CD4-positive, alpha-beta T cell treated with Interleukin-6 at 100 ng/mL for 8 hours (primary cell): ENCODE measurements at regions not wholly inside any gene's neighbourhood (a gene's known extent, or its start where the extent isn't known, plus 50 kb on each side); places are given as distances from the start of the nearest gene placed in this dataset.
"Not testable (repeated sequence)": the region's sequence is repeated elsewhere in the genome, so short reads cannot be mapped to it uniquely, and the experiment has no call there.

ENCODE experiments used
- DNase-seq: peaks from one replicate; pipeline ENCODE4 v3.0.0-alpha.2; 2020; ENCODE audit warnings: mixed read lengths, low spot score

DNA sequence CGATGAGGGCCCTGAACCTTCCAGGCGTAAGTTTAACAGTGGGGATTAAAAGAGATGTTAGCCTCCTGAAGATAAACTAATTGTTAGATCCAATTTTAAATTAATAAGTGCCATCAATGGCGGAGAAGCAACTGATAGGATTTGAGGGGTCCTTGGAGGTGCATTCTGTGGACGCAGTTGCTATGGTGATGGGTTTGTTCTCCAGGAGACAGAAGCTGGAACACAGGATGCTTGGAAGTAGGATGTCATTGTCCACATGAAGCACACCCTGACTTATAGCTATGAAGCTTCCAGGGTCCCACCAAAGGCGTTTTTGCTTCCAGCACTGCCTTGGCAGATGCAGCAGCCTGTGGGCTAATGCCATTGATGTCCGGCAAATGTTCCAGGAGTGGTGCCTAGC is 331.0 kb upstream of the IL12A start:
- DNase-seq, result no peak

DNA sequence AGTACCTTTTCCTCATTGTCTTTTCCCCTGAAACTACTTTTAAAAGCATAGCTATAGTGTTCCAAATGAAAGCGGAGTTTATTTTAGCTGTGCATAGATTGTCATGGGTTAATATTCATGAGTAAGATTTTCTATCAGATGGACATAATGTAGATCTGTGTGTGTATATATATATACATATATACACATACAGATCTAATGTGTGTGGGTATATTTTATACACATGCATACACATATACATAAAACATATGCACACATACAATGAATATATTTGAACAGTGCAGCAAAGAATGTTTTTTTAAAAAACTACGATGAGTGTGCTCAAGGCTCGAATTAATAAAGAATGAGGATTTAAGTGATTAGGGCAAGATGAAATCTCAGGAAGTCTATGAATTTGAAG is 328.3 kb upstream of the IL12A start:
- no peak for DNase-seq

DNA sequence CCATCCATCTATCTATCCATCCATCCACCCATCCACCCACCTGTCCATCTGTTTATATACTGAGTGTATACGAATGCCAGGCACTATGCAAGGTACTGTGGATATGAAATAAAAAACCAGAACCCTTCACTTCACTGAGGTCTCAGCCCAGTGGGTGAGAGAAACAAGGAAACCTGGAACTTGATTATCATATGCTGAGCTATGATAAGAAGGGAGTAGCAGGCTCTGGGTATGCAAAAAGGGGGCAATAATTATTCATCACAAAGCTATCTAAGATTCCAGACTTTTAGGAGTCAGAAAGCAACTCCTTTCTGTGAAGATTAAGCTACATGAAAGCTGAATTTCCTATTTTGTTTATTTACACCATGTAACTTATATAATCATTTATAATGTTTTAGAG is 327.7 kb upstream of the IL12A start:
- no peak for DNase-seq

DNA sequence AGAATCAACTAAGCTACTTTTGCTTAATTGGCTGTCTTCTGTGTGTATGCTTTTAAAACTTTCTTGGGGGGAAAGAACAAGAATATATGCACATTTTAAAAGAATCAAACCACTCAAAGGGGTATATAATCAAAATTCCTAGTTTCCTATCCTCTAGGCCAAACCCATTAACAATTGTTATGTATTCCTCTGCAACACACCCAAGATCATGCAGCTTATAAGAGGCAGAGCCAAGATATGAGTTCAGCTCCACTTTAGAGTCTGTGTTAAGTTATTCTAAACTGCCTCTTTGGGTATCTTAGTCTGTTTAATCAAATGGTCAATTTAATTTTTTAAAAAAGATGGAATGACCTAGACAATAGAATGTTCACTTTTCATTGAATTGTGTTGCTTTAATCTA is 326.1 kb upstream of the IL12A start:
- no peak for DNase-seq

DNA sequence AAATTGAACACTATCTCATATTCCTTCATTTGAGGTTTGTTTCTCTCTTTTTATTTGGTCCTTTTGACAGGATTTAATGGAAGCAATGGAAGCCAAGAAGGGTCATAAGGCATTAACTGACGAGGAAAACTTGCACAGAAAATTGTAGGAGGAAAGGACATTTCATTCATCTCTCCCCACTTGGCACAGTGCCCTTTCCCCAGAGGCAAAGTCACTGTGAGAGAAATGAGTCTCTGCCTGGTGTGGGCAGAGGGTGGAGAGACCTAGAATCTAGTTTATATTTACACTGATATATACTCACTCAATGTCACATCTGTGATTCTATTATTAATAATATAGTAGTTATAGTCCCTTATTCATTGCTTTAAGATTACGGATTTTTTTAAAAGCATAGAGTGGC is 324.6 kb upstream of the IL12A start:
- no peak for DNase-seq

DNA sequence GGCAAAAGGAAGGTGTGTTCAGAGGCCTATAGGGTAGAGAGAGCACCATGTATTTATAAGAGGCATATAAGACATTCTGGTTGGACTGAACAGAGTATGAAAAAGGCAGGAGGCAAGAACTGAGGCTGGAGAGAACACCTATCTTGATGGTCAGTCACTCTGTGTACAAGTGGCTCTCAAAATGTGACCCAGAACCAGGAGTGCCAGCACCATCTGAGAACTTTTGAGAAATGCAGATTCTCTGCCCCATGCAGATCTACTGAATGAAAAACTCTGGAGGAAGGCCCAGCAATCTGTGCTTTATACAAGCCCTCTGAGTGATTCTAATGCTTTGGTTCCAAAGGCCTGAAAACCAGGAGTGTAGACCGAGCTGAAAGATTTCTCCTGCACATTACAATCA is 324.0 kb upstream of the IL12A start:
- DNase-seq, result no peak

DNA sequence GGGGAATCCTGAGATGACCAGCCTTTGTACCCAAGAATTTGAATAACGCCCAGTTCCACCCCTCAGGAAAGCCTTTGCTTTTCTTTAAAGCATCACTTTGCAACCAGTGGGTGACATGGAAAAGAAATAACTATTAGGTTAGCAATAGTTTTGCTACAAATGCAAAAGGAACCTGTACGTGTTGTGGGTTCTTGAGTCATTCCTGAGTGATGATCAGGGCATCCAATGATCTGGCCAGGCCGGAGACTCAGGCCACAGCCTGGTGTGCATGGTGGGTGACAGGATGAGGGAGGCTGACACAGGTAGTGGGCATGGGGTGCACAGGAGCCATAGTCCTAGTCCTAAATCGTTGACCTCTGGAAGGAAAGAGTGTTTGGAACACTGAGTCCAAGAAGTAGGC is 321.4 kb upstream of the IL12A start:
- DNase-seq, result no peak

DNA sequence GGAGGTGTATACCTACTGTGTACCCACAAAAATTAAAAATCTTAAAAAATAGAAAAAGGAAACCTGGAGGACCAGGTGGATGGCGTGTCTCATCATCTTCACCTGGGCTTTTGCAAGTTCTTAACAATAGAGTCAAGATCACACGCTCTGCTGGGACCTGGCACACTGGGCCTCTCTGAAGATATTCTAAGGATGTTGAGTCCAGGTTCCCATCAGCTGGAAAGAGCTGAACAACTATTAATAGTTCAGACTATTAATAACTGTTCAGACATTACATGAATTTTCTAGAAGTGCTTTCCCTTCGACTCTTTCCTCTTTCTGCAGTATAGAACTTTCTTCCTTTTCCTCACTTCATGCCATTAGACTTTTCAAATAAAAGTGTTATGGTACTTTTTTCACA is 320.2 kb upstream of the IL12A start:
- DNase-seq, result no peak

DNA sequence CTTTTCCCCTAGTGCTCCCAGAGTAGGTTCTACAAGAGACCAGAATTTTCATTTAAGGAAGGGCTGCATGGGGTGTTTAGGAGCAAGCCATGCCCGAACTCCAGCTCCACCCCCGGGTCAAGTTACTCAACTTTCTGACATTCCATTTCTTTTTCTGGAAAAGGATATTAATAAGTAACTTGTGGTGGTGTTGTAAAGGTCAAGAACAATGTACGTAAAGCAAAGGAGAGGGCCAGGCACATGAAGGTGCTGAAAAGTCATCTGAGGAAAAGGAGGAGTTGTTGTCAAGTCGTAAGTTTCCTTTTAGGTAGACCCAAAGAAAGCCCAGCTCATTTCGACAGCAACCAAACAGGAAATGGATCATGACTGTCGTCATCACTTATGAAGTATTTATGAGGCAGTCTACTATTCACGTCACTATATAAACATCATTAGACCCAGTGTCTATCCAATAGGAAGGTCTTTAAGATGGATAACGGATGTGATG is 319.6 kb upstream of the IL12A start:
- DNase-seq, result no peak

DNA sequence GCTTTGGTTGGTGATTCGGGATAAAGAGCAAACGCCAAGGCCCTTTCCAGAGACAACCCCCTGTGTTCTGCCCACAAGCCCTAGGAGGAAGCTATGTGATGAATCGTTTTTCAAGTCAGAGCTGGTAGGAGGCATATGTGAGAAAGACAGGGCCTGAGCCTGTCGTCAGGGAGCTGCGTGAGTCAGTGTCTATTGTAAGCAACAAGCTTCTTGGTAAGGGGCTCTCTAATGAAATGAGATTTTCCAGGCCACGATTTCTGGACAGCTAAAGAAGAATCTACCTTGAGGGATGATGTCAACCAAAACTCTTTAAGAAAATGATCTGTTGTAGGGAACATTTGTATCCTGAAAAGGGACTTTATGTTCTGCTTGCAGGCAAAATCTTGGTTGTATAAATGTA is 318.9 kb upstream of the IL12A start:
- DNase-seq, result no peak

DNA sequence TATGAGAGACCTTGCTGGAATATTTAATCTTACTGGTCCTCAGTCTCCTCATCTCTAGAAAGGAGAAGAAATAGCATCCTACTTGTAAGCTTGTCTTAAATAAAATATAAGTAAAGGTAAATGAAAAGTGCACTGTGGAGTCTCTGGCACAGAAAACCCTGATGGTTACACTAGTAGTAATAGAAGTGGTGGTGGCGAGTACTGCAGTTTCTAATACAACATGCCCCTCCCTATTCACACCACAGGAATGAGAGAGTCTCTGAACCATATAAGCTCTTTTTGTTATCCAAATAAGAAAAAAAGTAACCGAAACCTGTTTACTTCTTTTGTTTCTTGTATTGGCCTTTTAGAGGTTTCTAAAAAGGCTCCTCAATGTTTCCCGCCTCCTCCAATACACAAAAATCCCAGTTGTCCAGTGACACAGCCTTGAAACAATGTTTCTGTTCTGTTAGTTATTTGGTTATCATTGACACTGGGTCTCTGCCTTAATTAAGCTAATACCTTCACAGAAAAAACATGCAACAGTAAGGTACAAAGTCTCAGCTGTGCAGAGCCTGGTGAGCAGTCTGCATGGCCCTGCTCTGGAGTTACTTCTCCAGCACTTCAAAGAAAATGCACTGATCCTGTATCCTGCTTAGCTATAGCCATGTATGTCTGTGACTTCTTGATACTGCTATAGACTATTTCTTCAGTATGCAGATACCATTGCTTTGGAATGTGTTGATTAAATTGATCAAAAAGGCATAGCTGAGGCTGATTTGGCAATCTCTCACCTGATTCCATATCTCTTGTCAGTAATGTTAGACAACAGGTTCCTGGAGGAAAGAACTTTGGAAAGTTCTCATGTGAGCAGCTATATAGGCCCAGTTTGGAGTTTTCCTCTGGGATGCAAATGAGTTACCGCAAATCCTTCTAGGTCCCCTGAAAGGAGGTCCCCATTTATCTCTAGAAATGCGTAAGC is 315.6 kb upstream of the IL12A start:
- DNase-seq, result no peak

DNA sequence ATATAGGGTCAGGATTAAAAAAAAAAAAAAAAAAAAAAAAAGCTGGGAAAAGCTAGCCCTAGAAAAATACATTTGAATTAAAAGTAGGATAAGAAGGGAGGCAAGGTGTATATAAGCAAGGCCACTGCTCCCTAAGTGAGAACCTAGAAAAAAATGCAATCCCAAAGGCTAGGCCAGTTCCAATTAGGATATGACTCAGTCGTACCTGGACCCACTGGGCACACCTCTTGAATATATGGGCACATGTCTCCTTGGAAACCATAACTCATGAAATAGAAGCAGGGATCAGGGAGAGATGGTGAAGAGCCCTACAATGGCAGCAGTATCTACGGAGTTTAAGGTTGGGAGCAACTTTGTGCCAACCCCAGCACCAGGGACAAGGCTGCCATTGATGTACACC is 314.1 kb upstream of the IL12A start:
- DNase-seq, result no peak

DNA sequence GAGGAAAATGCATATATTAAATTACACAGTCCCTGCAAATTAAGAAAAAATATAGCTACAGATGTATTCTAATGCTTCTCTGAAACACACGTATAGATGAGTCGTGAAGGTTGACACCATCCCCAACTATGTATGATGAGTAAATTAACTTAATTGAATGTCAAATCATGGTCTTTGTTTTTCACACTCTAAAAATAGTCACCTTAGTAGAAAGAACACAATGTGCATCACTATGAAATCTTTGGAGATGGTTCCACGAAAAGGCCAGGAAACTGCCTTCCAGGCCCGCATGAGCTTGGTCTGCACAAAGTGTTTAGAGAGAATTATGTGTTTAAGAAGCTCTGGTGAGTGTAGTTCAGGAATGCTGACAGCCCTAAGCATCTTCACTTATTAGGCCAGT is 313.4 kb upstream of the IL12A start:
- no peak for DNase-seq

DNA sequence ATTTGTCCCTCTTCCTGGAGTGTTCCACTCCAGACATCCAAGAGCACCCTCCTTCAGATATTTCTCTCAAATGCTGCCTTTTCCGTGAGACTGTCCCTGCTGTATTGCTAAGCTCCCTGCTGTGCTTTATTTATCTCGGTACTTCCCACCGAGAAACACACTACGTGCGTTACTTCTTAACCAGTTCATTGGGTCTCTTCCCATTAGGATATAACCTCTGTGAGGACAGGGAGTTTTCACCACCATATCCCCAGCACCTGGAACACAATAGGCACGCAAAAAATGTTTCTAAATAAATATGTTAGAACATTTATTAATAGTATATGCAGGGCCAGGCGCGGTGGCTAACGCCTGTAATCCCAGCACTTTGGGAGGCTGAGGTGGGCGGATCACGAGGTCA is 308.7 kb upstream of the IL12A start:
- DNase-seq, result no peak

DNA sequence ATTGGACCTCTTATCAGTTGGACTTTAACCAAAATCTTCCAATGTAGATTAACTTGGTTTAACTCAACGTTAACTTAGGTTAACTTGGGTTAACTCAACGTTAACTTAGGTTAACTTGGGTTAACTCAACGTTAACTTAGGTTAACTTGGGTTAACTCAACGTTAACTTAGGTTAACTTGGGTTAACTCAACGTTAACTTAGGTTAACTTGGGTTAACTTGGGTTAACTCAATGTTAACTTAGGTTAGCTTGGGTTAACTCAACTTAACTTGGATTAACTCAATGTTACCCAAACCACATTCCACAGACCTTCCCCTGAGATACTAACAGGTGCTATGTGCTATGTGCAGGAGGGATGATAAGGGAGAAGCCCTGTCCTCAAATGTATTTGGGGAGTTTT is 306.9 kb upstream of the IL12A start:
- DNase-seq, result not testable (repeated sequence)

DNA sequence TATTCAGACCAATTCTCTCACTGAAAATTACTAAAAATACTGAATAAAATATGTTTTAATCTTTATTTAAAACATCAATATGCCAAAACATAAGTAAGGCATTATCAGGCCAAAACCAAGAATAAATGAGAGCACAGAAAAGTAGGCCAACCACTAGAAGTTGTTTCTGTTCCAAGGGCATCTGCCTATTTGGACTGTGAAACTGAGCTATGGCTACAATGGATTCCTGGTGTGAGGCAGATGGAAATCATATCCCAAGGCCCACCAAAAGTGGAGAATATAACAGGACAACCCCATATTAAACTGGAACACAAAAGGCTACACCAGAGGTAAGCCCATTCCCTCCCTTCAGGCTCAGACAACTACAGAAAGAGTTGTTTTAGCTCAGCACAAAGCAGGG is 302.8 kb upstream of the IL12A start:
- DNase-seq, result no peak

DNA sequence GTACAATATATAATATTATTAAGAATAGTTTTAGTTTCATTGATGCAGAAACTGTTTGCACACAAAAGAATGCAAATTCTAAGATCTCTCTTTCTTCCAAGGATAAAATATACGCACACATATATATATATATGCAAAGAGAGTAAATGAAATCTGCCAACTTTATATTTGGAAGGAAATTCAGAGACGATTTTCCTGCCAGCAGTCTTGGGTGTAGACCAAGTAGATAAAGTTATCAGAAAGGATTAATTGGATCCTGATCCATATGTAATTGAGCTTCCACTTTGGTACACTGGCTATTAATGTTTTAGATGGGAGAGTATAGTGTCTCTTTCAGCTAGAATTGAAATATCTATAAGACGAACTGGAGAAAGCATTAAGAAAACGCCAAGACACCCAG is 295.4 kb upstream of the IL12A start:
- DNase-seq, result no peak

DNA sequence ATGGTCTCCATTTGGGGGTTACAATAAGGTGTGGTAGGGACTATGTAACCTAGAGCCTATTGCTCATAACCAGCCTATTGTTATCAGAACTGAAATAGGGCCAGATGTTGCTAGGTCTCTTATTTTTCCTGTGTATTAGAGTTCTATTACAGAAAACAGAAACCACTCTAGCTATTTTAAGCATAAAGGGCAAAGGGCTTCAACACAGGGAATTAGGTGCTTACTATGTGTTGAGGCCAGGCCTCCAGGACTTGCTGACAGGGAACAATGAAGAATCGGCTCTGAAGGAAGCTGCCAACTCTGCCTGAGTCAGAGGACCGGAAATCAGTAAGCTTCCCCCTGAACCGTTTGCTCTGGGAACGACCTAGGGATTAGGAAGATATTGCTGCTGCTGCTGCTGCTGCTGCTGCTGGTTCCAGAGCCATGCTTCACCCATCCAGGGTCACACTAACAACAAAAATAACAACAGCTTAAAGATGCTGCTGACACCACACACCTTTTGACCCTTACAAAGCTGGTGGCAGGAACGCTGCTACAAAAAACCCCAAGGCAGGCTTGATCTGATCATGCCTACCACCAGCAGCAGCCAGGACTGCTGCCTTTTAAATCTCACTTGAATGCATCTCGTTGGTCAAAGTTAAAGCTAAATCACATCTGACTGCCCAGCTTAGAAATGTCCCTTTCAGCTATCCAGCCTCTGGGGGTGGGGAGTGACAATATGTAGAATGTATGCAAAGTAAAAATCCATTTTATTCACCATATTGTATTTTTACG is 276.9 kb upstream of the IL12A start:
- no peak for DNase-seq

DNA sequence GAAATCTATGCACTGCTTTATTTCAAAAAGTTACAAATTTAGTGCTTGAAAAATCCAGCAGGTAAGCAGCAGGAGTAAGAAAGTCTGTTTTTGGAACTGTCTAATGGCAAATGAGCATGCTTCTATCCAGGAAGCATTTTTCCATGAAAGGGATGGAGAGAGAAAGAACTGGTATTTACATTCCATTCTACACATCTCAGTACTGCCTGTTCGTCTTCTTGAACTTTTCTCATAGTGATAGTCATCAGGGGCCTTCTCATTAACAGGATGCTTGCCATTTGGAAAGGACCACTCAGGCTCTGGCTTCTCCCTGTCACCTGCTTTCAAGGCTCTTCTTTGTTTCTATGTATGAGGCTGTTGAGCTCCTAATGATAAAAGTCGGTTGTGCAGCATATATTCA is 267.3 kb upstream of the IL12A start:
- no peak for DNase-seq

DNA sequence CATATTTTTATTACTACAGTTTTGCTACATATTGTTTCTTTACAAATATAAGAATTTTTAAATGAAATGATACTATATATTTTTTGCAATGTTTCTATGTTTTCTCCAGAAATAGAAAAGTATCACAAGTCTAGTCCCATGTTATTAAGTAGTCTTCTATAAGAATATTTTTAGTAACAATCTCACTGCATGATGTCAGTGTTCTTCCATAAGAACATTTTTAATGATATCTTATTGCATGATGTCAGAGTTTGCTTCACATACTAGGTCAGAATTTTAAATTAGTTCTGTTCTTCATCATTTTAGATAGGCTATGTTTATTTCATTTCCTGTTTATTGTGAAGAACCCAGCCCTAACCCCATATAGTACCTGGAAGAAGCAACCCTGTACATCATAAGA is 265.3 kb upstream of the IL12A start:
- DNase-seq, result no peak

DNA sequence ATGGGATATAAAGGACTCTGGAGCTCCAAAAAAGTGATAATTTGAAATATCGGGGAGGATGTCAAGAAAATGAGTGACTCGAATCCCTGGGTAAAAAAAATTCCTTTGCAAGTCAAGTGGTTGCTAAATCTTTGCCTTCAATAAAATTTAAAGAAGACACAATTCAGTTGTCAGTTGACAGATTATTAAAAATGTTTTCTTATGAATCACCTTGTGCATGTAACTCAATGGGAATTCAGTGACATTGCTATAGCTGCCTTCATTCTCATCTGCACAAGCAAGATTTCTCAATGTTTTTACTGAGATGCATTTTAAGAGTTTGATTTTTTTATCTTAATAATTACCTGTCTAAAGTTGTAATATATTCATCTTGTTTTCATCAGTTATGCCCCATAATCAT is 264.0 kb upstream of the IL12A start:
- DNase-seq, result no peak

DNA sequence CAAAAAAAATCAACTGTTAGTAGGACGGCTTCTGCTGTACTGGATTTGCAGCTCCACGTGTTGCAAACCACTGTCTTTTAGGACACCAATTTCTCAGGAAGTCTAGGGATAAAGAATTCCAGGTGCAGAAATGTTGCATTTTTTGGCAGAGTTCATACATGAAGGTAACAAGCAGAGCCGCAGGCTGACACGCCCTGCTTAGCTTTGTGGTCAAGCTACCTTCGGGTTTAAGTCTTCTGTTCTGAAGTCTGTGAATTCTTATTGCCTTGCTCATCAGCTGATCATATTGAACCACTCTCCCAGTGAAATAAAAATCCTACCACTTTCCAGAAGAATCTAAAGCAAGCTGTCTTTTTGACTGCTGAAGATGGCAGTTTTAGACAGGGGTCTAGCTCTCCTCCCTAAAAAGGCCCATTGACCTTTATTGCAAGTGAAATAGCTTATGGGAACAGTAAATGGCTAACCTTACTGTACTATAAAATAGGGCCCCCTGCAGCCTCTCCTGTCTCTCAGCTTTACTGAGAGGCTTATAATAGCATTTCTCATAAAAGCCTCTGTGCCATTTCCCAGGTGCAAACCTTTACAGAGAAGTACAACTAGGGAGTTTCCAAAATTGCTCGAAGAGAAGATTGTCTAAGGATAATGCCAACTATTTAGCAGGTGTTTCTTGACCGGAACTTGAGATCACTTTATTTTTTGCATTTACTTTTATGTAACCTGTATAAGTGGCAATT is 262.2 kb upstream of the IL12A start:
- no peak for DNase-seq

DNA sequence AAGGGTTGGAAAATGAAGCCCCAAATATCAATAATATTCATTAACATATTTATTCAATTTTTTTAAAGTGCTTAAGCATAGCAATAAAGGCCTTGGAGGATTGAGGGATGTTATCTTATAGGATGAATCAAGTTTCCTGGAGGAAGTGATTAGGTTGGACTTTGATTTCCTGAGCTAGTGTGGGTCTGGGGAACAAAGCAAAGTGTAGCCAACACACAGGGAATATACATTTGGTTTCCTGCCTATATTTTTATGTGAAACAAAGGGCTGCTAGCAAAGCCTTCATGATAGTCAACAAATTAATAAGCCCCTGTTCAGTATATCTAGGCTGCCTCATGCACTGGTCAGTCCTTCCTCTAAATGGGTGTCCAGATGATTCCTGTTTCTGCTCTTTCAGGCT is 261.1 kb upstream of the IL12A start:
- no peak for DNase-seq
